GM12873 (cell line): ENCODE measurements at regions not wholly inside any gene's neighbourhood (a gene's known extent, or its start where the extent isn't known, plus 50 kb on each side); places are given as distances from the start of the nearest gene placed in this dataset.

Source experiments
- TF ChIP-seq, protein P1 (sequence below): IDR thresholded peaks from 2 replicates; pipeline ENCODE4 v1.5.1; 2012; ENCODE audit warnings: low read depth, mild to moderate bottlenecking, moderate library complexity, low read length, control low read depth; ENCODE audit not compliant: insufficient read depth; ENCODE audit errors: missing control alignments

GRCh38 chr4:177968817-177969442 is 526.7 kb upstream of the AGA start:
- TF ChIP-seq, protein P1, sequence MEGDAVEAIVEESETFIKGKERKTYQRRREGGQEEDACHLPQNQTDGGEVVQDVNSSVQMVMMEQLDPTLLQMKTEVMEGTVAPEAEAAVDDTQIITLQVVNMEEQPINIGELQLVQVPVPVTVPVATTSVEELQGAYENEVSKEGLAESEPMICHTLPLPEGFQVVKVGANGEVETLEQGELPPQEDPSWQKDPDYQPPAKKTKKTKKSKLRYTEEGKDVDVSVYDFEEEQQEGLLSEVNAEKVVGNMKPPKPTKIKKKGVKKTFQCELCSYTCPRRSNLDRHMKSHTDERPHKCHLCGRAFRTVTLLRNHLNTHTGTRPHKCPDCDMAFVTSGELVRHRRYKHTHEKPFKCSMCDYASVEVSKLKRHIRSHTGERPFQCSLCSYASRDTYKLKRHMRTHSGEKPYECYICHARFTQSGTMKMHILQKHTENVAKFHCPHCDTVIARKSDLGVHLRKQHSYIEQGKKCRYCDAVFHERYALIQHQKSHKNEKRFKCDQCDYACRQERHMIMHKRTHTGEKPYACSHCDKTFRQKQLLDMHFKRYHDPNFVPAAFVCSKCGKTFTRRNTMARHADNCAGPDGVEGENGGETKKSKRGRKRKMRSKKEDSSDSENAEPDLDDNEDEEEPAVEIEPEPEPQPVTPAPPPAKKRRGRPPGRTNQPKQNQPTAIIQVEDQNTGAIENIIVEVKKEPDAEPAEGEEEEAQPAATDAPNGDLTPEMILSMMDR, result no peak

DNA sequence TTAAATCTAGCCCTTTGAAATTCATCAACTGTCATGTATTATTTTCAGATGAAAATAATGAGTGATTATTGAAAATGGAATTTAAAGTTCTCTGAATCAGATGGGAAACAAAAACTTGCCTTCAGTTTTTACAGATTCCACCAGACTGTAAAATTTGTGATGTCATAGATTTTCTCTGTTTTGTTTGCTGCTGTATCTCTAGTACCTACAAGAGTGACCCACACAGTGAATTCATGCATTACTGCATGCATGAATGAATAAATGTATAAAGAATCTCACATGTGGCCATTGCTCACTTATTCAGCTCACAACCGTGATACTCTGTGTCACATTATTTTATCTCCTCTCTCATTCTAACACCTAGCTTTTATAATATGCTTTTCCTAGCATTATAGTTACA is 532.2 kb upstream of the AGA start:
- TF ChIP-seq, protein P1, result no peak

DNA sequence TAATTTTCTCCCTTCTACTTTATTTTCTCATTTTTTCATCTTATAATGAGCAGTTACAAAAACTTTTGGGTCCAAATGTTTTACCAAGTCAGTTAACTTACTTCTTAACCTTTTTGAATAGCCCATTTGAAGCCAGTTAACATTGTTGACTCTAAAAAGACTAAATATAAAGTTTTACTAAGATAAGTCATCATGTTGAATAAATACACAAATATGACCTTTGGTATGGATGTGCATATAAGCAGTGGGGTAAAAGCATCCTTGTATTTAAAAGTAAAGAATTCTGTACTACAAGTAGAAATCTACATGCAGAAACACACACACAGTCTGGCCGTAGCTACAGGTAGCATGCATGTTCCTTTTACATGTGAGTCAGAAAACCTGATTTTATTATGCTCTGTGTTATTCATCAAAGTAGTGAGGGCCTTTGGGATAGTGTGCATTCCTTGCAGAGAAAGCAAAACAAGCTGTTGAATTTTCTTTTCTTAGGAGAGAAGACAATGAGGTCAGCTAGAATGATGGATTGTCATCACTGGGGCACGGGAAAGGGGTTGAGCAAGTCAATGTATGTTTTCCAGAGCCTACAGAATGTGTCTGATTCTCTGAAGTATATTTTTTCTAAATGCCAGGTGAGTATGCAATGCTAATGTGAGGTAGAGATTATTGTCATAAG is 533.2 kb upstream of the AGA start:
- TF ChIP-seq, protein P1, result no peak

GRCh38 chr4:177986236-177986635 is 544.0 kb upstream of the AGA start:
- TF ChIP-seq, protein P1, result no peak

DNA sequence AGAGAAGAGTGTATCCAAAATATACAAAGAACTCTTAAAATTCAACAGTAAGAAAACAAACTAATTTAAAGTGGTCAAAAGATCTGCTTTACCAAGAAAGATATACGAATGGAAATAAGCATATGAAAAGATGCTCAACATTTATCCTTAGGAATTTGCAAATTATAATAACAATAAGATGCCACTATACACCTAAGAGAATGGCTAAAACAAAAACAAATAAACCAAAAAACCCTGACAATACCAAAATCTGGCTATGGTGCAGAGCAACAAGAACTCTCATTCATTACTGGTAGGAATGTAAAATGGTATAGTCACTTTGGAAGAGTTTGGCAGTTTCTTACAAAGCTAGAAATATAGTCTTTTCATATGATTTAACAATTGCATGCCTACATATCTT is 545.7 kb upstream of the AGA start:
- TF ChIP-seq, protein P1, result no peak

- TF ChIP-seq, protein P1, result no peak
Observed at GRCh38 chr4:177989503-177990201, 547.4 kb upstream of the AGA start.

GRCh38 chr4:178003098-178003657 is 560.9 kb upstream of the AGA start:
- TF ChIP-seq, protein P1, result no peak
